HFF-Myc (cell line): ENCODE measurements at regions not wholly inside any gene's neighbourhood (a gene's known extent, or its start where the extent isn't known, plus 50 kb on each side); places are given as distances from the start of the nearest gene placed in this dataset.

Experiments
- DNase-seq: peaks from one replicate; pipeline ENCODE4 v3.0.0-alpha.2; 2011; ENCODE audit warnings: low read depth; ENCODE audit errors: extremely low read depth
- H3K4me3 ChIP-seq: replicated peaks from 2 replicates; pipeline ENCODE4 v1.5.1; 2011; ENCODE audit warnings: low read depth, mild to moderate bottlenecking, control low read depth, low read length
- TF ChIP-seq, protein P1 (sequence below): IDR thresholded peaks from 2 replicates; pipeline ENCODE4 v1.5.1; 2012; ENCODE audit warnings: mild to moderate bottlenecking, low read depth, low read length, control low read depth; ENCODE audit errors: missing control alignments

DNA sequence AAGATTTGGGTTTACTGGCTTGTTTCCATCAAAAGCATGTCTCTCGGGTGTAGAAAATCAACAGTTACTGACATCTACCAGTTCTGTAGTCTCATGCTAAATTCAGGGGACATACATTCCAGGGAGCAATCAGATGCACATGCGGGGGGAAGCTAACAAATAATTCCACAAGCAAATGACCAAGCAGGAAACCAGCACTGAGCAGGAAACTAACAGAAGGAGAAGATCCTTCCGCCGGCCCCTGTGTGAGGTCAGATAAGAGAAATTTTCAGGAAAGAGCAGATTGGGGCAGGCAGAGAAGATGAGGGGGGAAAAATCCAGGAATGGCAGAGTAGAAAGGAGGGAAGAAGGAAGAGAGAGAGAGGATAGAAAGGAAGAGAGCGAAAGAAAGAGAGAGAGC is 127.6 kb upstream of the TMCC3 start:
- no peak overlapping the region for H3K4me3 ChIP-seq
- TF ChIP-seq, protein P1, sequence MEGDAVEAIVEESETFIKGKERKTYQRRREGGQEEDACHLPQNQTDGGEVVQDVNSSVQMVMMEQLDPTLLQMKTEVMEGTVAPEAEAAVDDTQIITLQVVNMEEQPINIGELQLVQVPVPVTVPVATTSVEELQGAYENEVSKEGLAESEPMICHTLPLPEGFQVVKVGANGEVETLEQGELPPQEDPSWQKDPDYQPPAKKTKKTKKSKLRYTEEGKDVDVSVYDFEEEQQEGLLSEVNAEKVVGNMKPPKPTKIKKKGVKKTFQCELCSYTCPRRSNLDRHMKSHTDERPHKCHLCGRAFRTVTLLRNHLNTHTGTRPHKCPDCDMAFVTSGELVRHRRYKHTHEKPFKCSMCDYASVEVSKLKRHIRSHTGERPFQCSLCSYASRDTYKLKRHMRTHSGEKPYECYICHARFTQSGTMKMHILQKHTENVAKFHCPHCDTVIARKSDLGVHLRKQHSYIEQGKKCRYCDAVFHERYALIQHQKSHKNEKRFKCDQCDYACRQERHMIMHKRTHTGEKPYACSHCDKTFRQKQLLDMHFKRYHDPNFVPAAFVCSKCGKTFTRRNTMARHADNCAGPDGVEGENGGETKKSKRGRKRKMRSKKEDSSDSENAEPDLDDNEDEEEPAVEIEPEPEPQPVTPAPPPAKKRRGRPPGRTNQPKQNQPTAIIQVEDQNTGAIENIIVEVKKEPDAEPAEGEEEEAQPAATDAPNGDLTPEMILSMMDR: no peak
- no peak for DNase-seq

DNA sequence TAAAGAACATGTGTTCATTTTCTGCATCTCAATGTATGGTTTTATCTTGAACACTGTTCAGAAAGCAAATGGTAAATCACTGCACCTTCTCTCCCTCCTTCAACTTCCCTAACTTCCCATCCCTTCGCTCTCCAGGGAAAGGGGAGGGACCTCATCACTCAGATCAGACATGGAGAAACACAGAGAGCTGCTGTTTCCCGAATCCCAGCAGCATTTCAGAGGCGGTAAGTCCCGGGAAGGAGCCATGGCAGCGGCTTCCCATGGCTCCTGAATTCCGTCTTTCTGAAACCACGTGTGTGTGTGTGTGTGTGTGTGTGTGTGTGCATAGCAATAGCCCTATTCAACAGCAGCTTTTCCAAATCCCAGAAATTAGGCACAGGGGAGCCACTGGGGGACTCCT is 125.4 kb upstream of the TMCC3 start:
- TF ChIP-seq, protein P1: no peak
- no peak for DNase-seq
- no peak overlapping the region for H3K4me3 ChIP-seq

DNA sequence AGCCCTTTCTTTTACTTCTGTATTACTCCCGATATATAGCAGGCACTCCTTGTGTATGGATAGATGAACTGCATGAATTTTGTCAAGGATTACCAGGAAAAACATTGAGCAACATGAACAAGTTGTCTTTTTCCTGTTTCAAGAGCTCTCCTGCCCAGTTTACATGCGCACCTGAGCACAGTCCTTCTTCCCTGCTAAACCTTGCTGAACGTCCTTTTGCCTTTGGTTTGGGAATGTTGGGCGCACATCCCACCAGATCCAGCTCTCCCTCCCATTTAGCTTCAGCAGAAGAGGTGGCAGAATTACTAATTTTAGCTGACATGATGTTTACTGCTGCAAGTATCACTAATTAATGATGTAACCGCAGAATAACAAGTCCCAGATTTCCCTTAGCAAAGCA is 121.4 kb upstream of the TMCC3 start:
- TF ChIP-seq, protein P1: no peak
- no peak for DNase-seq
- H3K4me3 ChIP-seq: no peak overlapping the region

DNA sequence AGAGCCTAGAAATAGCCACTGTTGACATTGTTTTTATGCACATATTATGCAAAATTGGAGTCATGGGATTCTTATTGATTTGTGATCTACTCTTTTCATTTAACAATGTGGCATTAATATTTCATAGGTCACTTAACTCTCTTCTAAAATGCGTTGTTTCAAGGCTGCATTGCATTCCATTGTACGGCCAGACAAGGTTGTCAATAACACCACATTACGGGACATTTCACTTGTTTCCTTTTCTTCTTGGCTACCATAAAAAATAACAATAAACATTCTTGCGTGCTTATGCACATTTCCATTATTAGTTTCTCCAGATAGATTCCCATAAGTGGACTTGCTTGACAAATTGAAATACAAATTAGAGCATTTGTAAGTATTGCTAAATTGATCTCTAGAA is 120.8 kb upstream of the TMCC3 start:
- no peak overlapping the region for H3K4me3 ChIP-seq
- TF ChIP-seq, protein P1: no peak
- DNase-seq: no peak

DNA sequence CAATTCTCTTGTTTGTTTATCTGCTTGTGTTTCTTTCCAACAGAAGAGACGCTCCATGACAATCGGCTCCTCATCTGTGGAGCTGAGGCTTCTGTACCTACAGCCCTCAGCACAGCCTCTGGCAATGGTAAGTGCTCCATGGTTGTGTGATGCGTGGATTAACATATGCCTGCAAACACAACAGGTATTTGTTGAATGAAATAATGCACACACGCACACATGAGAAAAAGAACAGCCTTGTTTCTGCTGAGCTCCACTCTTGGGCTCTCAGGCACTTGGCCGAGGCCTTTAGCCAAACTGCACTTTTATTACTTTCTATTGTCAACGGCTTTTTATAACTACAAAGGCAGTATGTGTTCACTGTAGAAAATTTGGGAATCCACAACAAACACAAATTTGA is 120.4 kb upstream of the TMCC3 start:
- no peak for DNase-seq

DNA sequence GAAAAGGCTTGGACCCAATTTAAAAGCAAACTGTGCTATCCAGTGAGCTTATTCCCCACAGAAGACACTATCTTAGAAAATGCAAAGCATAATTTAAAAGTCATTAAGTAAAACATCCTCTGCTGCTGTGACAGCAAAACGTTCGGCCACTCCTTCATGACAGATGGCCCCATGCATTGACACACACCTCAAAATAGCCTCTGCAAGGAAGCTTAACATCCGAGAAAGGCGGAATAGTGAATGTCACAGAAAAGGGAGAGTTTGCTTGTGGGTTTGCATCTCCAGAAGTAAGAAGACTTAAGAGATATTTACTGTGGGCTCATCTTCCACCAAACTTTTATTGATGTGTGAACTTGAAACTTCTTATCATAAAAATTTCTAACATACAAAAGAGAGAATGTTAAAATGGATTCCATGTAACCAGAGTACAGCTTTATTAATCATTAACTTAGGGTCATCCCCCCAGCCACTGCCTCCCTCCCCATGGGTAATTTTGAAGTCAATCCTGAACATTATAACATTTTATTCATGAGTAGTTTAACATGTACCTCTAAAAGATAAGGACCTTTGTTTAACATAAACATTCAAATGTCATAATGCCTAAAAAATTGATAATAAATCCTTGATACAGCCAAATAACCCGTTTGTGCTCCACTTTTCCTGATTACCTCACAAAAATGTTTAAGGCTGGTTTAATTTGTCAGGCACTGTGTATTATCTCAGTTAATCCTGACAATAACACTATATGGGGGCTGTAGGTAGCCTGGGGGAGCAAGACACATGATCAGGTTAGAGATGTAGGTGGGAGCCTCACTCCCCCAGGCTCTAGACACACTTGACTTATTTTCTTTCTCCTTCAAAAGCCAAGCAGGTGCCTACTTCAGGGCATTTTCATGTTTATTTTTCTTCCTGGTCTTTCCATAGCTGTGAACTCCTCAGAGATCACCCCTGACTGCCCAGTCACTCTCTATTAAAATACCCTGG is 119.7 kb upstream of the TMCC3 start:
- TF ChIP-seq, protein P1: no peak
- no peak overlapping the region for H3K4me3 ChIP-seq

More for the DNA sequence above, 120.4 kb upstream of the TMCC3 start:
- no peak overlapping the region for H3K4me3 ChIP-seq
- TF ChIP-seq, protein P1: no peak

More for the DNA sequence above, 119.7 kb upstream of the TMCC3 start:
- no peak for DNase-seq
